ENCODE measurements at regions not wholly inside any gene's neighbourhood (a gene's known extent, or its start where the extent isn't known, plus 50 kb on each side); places are given as distances from the start of the nearest gene placed in this dataset.

- TF ChIP-seq POLR2AphosphoS5 (IDR thresholded peaks at IDR 0.05) (no peak), POLR2A (IDR thresholded peaks at IDR 0.05) (no peak), EP300 (IDR thresholded peaks at IDR 0.05) (no peak)
- TF ChIP-seq, protein P1, sequence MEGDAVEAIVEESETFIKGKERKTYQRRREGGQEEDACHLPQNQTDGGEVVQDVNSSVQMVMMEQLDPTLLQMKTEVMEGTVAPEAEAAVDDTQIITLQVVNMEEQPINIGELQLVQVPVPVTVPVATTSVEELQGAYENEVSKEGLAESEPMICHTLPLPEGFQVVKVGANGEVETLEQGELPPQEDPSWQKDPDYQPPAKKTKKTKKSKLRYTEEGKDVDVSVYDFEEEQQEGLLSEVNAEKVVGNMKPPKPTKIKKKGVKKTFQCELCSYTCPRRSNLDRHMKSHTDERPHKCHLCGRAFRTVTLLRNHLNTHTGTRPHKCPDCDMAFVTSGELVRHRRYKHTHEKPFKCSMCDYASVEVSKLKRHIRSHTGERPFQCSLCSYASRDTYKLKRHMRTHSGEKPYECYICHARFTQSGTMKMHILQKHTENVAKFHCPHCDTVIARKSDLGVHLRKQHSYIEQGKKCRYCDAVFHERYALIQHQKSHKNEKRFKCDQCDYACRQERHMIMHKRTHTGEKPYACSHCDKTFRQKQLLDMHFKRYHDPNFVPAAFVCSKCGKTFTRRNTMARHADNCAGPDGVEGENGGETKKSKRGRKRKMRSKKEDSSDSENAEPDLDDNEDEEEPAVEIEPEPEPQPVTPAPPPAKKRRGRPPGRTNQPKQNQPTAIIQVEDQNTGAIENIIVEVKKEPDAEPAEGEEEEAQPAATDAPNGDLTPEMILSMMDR (IDR thresholded peaks at IDR 0.05), result no peak
Observed at GRCh38 chr4:189311251-189311650, 629.4 kb upstream of the FRG1 start.

All from gastroesophageal sphincter (tissue), 3 donors.